Sigmoid colon (tissue), 4 donors: ENCODE measurements at regions not wholly inside any gene's neighbourhood (a gene's known extent, or its start where the extent isn't known, plus 50 kb on each side); places are given as distances from the start of the nearest gene placed in this dataset.

ENCODE experiments used
- CTCF ChIP-seq, 4 experiments: fragments of 450-650 bp in 3 of 4; fragments of 200-600 bp in 1 of 4; IDR thresholded peaks; one replicate each; pipeline ENCODE4 v1.5.1; 2016 to 2019; ENCODE audit warnings: antibody characterized with exemption in 4 of 4, mild to moderate bottlenecking in 3 of 4, moderate library complexity in 2 of 4
- EP300 ChIP-seq, 4 donors: sonication (generic); formaldehyde crosslinking; IDR thresholded peaks; one replicate each; pipeline ENCODE4 v1.6.1; 2017; ENCODE audit warnings: antibody characterized with exemption in 4 of 4
- POLR2A ChIP-seq, 2 donors: fragments of 450-650 bp; IDR thresholded peaks; one replicate each; pipeline ENCODE4 v1.6.1; 2016; ENCODE audit warnings: antibody characterized with exemption in 2 of 2, mild to moderate bottlenecking in 2 of 2, moderate library complexity in 2 of 2
- POLR2AphosphoS5 ChIP-seq, 4 donors: sonication (generic); formaldehyde crosslinking; IDR thresholded peaks; one replicate each; pipeline ENCODE4 v1.6.1; 2017; ENCODE audit warnings: antibody characterized with exemption in 4 of 4

GRCh38 chr15:26232691-26233090 is 369.6 kb upstream of the ATP10A start:
- TF ChIP-seq CTCF (IDR thresholded peaks at IDR 0.05), result no peak
- TF ChIP-seq POLR2AphosphoS5 (IDR thresholded peaks at IDR 0.05), result no peak
- TF ChIP-seq EP300 (IDR thresholded peaks at IDR 0.05), result no peak
- TF ChIP-seq POLR2A (IDR thresholded peaks at IDR 0.05), result no peak
